ENCODE measurements at regions not wholly inside any gene's neighbourhood (a gene's known extent, or its start where the extent isn't known, plus 50 kb on each side); places are given as distances from the start of the nearest gene placed in this dataset.

GRCh38 chr12:92650228-92650822, 52.5 kb upstream of the PLEKHG7 start:
- no peak for DNase-seq

DNA sequence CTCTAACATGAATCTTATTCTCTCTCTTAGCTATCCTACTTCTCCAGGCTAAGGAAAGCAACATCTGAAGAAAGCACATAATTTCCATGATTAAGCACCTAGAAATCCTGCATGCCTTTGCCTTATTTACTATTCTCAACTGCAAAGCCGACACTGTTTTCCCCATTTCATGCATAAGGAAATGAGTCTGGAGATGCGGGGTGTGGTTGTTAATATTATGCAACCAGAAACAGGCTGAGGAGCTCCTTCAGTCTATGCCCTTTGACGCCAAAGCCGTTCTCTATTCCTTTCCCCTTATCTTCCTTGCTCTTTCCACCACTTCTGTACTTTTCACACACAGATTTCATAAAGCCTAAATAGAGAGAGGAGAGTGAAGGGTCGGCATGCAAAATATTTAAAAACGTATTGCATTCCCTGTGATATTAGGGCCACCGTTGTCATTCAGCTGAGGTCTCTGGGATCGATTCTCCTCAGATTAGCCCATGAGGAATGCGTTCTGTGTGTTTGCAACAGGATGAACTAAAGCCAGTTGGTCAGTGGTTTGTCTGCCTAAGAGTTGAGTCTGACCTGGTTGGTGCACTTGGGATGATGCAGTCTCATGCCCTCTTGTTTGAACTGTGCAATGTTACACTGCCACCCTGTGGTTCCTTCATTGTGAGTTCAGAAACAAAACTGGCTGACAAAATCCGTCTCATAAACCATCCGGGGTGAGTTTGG, 53.1 kb upstream of the PLEKHG7 start:
- peak in 40 of 56 donors; percentile 1 to 76 (median 22) for DNase-seq

GRCh38 chr12:92648242-92649031, 54.4 kb upstream of the PLEKHG7 start:
- no peak for DNase-seq

DNA sequence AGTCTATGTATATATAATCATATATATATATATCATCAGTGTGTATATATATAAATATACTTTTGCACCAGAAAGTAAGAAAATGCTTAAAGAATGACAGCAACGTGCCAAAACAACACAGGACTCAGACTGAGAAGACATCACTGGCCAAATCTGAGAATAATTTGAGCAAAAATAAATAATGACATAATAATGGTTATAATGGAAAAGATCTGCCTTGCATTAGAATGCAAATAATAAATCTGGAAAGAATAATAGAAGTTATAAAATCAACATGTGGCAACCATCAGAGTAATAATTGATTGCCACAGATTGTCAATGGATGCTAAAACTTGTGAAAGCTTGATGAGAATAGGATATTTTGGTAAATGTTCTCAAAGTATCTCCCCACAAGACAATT, 61.5 kb upstream of the PLEKHG7 start:
- no peak for DNase-seq

DNA sequence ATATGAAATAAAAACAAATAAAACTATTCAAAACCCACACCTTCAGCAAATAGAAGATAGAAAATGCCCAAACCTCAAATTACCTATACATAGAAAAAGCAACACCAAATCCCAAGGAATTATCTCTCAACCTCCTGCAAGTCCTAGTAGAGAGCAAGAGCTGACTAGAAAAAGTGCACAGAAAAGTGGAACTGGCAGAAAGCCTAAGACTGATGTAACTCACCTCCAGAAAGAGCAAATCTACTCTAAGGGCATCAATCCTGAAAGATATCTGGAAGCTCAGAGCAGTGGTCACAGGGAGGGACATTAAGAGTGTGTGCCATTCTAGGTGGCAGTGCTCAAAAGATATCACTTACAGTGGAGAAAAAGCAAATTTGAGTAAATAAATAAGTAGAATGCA, 62.1 kb upstream of the PLEKHG7 start:
- no peak for DNase-seq

DNA sequence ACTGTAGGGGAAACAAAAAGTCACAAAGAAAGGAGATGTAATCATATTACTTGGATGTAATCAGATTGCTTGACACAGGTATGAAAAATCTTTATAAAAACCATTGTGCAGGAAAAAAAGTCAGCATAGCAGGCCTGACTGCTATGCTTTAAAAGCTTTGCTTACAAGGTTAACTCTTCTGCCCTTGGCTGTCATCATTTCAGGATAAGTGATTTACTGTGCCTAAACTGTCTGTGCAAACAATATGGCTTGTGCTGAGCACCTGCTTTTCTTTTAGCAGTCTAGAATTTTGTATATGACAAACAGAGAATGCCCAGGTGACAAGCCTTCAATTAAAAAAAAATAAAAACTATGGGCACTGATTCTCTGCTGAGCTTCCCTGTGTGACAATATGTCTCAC, 63.8 kb upstream of the PLEKHG7 start:
- DNase-seq, result no peak

GRCh38 chr12:92634730-92635129, 68.1 kb upstream of the PLEKHG7 start:
- DNase-seq, result no peak

DNA sequence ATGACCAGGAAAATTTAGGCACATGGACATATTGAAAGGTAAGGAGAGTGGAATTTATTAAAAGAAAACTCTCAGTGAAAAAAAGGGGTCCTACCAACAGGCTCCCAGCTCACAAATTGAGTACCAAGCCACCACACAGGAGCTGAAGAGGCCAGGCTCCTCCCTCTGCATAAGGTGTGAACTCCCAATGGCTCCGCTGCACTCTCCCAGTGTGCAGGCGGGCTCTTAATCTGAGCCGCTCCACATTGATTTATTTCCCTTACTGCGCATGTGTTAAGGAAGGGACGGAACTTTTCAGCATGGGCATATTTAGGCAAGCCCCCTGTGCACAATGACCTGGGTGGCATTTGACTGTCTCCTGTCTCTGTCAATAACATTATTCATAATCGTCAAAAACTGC, 68.6 kb upstream of the PLEKHG7 start:
- no peak for DNase-seq

DNA sequence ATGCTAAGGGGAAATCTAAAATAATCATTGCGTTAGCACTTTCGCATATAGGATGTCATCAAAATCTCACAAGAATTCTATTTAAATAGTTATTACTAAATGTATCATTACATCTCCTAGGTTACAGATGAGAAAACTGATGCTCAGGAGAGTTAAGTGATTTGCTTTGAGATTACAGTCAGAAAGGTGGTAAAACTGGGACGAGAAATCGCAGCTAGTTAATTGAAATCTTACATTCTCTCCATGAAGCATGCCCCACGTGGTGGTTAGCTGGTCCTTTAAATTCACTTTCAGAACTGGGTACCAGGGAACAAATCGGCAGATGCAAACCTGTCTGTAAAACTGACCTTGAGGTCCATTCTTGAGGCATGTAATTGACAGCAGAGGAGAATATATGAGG, 71.8 kb upstream of the PLEKHG7 start:
- DNase-seq, result no peak

DNA sequence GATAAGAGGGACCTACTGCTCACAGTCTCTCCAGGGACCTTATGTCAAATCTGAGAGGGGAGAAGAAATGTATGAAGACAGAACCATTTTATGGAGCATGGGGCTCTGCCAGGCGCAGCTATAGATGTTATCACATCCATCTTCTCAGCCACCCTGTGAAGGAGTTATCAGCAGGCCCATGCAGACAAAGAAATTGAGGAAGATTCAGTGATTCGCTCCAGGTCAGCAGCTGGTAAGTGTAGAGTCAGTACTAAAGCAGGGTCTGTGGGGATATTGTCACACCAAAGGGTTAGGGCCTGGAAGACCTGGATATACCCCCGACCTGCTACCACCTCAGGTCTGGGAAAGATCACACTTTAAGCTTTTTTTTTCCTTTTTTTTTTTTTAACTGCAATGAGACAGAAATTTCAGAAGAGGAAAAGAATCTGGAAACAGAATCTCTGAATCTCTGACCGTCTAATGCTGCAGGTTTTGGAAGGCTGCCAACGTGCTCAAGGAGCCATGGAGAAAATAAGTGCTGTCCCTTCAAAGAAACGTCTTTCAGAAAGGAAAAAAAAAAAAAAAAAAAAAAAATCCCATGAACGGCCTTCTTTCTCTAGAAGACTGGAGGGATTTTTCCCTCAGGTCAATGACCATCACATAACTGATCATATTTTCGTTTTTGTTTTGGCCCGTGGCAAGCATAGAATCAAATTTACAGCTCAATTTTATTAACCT, 73.3 kb upstream of the PLEKHG7 start:
- peak in 4 of 56 donors; percentile 1 to 13 (median 7) for DNase-seq

- no peak for DNase-seq
Measured at GRCh38 chr12:92628476-92628875, 74.3 kb upstream of the PLEKHG7 start.

DNA sequence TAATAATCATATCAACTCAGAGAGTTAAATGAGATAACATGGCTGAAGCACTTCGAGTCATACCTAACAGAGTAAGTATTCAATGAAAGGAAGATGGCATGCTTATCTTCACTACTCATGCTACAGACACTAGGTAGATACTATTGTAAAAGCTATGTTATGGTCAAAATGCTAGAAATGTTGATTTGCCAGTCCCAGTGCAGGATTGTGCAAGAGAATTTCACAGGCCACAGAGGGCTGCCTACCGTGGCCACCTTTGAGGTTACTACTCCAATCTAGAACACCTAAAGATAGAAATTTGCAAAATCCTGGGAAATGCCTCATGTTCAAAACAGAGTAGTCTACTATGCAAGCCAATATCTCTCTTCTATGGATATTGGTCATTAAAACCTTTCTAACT, 75.3 kb upstream of the PLEKHG7 start:
- DNase-seq, result no peak

DNA sequence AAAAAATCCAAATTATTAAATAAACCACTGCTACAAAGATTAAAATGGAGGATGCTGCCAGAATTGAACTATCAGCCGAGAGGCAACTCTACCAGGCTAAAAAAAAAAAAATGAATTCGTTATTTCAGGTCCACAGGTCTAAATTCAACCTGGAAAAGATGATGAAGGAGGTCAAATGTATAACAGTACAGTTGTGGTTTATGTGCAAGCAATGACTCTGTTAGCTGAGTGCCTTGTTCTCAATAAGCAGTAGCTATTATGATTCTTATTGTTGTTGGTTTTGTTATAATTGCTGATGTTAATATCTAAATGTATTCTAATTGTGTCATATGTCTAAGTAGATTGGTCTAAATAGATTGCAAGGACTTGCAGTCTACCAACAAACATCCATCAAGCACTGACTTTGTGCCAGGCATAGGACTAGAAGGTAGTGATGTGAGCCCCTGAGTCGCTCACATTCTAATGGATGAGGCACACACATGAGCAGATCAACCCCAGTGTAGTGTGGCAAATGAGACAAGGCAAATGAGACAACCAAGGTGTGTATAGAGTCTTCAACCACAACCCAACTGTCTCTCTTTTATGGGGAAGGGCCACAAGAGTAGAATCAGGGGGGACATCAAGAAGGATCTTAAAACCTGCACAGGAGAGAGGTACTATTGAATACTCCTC, 77.0 kb upstream of the PLEKHG7 start:
- no peak for DNase-seq

DNA sequence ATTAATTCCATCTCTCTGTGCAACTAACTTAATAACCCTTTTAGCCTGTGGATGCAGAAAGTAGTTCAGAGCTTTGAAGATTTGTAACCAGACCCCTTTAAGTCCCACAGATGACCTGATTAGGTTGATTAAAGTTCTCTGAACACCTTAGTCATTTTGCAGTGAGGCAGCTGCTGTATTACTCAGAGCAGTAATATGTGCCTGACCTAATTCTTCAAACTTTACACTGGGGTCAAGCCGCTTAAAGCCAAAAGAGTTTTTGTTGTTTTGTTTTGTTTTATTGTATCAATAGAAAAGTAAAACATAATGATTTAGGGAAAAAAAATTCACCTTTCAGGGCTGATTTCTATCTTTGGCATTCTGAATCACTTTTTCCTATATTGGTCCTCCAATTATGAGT, 78.6 kb upstream of the PLEKHG7 start:
- DNase-seq, result no peak

DNA sequence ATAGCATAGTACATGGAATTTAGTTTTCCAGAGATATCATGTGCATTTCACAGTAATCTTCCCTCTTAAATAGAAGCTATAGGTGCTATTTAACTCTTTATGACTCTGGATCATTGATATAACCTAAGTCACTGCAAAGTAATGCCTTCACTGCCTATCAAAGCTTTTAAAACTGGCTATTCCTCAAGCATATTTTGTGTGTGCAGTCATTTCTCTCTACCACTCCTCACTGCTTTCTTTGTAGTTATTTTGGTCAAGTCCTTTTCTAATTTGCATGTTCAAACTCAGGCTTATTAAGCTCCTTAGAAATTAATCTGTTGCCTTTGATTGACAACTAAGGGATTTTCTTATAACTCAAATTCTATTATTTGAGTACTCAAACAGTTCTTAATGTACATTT, 79.4 kb upstream of the PLEKHG7 start:
- DNase-seq, result no peak

DNA sequence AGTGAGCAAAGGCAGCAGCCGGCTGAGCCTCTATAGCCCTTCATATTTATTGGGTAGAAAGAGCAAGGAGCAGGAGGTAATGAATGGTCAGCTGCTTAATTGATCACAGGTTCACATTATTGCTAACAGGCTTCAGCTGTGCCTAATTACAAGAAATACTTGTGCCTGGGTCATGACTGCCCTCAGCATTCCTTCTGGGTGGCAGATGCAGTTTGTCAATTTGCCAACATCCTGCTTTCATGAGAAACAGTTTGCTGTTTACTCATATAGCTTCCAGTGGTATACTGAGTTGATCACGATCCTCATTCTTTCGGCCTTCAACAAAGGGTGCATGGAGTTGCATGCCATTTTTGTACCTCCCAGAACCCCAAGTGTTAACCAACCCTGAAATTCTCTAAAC, 81.0 kb upstream of the PLEKHG7 start:
- DNase-seq, result no peak

GRCh38 chr12:92621312-92621711, 81.5 kb upstream of the PLEKHG7 start:
- no peak for DNase-seq

GRCh38 chr12:92619730-92620684, 82.8 kb upstream of the PLEKHG7 start:
- DNase-seq, result no peak

- DNase-seq, result no peak
Measured at GRCh38 chr12:92619026-92619425, 83.8 kb upstream of the PLEKHG7 start.

DNA sequence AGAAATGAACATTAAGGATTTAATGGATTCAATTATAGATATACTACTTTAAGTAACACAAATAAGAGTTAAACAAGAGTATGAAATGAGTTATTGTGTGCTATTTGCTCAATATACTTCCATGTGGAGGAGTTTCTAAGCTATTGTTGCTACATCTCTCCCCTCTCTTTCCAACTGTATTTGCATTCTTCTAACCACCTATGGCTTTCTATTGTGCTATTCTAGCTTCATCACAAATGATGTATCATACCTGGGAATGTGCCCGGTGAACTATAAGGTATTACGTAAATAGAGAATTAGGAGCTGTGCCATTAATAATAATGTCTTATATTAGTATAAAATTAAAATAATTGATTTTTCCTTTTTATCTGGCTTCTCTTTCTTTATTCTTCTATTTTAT, 87.1 kb upstream of the PLEKHG7 start:
- DNase-seq, result no peak

Data from amygdala (tissue), 56 donors.